Mucosa of descending colon (tissue), 3 donors: ENCODE measurements at regions not wholly inside any gene's neighbourhood (a gene's known extent, or its start where the extent isn't known, plus 50 kb on each side); places are given as distances from the start of the nearest gene placed in this dataset.

Experiments used
- ATAC-seq: fragments of 200-7000 bp; cut with Tn5 transposase; one replicate; pipeline ENCODE4 v1.9.1; 2020; ENCODE audit warnings: mild to moderate bottlenecking, moderate library complexity
- DNase-seq, 3 donors: peaks; one replicate each; pipeline ENCODE4 v3.0.0-alpha.2; 2020
- H3K36me3 ChIP-seq: fragments of 200-600 bp; one replicate; pipeline ENCODE4 v1.8.0; 2021; ENCODE audit warnings: low read depth, mild to moderate bottlenecking
- H3K4me1 ChIP-seq: fragments of 200-600 bp; one replicate; pipeline ENCODE4 v1.8.0; 2021; ENCODE audit warnings: low read depth, mild to moderate bottlenecking
- H3K4me3 ChIP-seq: fragments of 200-600 bp; one replicate; pipeline ENCODE4 v1.8.0; 2021; ENCODE audit warnings: mild to moderate bottlenecking
- H3K9me3 ChIP-seq: fragments of 200-600 bp; one replicate; pipeline ENCODE4 v1.8.0; 2021; ENCODE audit warnings: mild to moderate bottlenecking
- intact Hi-C, 2 donors: fragments of 100-400 bp; cut with DNase I in 1 of 2; cut with micrococcal nuclease in 1 of 2; formaldehyde crosslinking; loops; one replicate each; pipeline versions ENCODE4 v1.11.0 to v1.11.1; 2022; cut with DNase I, micrococcal nuclease
- TF ChIP-seq, protein P1 (sequence below): fragments of 200-600 bp; IDR thresholded peaks from one replicate; pipeline ENCODE4 v1.8.0; 2022; ENCODE audit warnings: antibody characterized with exemption, mild to moderate bottlenecking
- donor health status: DM: no; HTN: no; CAD: no; lungs with moderate emphysema.
- donor health status: DM: no; HTN: no; CAD: no.
- donor health status: DM: no; HTN: yes; CAD: no.

DNA sequence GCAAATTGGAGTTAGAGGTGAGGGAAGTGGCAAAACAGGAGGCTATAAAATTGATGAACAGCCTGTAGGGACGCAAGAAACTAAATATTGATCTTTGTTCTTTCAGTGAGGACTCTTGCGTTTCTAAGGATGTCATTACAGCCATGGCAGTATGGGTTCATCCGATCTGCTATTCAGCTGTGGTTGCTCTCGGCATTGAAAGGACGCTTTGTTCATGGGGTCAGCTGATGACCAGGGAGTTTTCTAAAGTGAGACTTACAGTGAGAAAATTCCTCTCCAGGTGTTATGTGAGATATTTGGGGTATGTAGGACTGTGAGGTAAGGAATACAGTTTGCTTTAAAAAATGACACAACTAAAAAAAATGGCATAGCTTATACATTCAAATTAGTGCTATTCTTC lies 52.7 kb upstream of the PELI1 start:
- peaks cover 1% of the 10 kb centered on the region for H3K4me1 ChIP-seq
- TF ChIP-seq, protein P1, sequence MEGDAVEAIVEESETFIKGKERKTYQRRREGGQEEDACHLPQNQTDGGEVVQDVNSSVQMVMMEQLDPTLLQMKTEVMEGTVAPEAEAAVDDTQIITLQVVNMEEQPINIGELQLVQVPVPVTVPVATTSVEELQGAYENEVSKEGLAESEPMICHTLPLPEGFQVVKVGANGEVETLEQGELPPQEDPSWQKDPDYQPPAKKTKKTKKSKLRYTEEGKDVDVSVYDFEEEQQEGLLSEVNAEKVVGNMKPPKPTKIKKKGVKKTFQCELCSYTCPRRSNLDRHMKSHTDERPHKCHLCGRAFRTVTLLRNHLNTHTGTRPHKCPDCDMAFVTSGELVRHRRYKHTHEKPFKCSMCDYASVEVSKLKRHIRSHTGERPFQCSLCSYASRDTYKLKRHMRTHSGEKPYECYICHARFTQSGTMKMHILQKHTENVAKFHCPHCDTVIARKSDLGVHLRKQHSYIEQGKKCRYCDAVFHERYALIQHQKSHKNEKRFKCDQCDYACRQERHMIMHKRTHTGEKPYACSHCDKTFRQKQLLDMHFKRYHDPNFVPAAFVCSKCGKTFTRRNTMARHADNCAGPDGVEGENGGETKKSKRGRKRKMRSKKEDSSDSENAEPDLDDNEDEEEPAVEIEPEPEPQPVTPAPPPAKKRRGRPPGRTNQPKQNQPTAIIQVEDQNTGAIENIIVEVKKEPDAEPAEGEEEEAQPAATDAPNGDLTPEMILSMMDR, result no peak
- no peak overlapping the region for H3K4me3 ChIP-seq
- no peaks in the 10 kb centered on the region for H3K9me3 ChIP-seq
- ATAC-seq, result no peak
- no peak for DNase-seq
- no peaks in the 10 kb centered on the region for H3K36me3 ChIP-seq
- intact Hi-C loops, result no loop called here

DNA sequence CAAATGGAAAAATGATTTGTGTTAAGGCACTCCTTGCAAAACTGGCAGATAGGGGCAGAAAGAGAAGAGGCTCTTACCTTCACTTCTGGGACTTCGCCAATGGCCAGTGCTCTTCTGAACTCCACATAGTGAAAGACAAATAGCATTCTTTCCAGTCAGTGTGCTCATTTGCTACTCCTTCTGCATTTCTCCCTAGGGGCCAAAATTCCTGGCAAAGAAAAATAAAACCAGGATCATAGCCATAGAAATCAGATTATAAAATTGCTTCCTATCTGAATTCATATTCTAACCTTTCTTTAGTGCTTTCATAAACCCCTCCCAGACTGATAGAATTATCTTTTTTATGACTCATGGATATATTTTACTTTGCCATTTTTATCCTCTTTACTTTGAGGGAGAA lies 56.9 kb upstream of the PELI1 start:
- Histone ChIP-seq H3K4me1 (peaks cover 14% of the 10 kb centered on the region), H3K9me3 (no peaks in the 10 kb centered on the region), H3K4me3 (no peak overlapping the region), H3K36me3 (no peaks in the 10 kb centered on the region)
- TF ChIP-seq, protein P1, result no peak
- ATAC-seq, result no peak
- no peak for DNase-seq
- intact Hi-C loops, result loop anchor here in 1 of 2 donors (5.0 kb wide), 1 partner anchor 54 kb away; no protein-coding TSS in a partner anchor

- Histone ChIP-seq H3K9me3 (no peaks in the 10 kb centered on the region), H3K36me3 (no peaks in the 10 kb centered on the region), H3K4me3 (no peak overlapping the region), H3K4me1 (peaks cover 14% of the 10 kb centered on the region)
- intact Hi-C loops, result loop anchor here in 1 of 2 donors (5.0 kb wide), 1 partner anchor 55 kb away; no protein-coding TSS in a partner anchor
- TF ChIP-seq, protein P1, result no peak
- DNase-seq (no peak), ATAC-seq (peak; percentile 87)
Measured at GRCh38 chr2:64202206-64202845, 58.1 kb upstream of the PELI1 start.

DNA sequence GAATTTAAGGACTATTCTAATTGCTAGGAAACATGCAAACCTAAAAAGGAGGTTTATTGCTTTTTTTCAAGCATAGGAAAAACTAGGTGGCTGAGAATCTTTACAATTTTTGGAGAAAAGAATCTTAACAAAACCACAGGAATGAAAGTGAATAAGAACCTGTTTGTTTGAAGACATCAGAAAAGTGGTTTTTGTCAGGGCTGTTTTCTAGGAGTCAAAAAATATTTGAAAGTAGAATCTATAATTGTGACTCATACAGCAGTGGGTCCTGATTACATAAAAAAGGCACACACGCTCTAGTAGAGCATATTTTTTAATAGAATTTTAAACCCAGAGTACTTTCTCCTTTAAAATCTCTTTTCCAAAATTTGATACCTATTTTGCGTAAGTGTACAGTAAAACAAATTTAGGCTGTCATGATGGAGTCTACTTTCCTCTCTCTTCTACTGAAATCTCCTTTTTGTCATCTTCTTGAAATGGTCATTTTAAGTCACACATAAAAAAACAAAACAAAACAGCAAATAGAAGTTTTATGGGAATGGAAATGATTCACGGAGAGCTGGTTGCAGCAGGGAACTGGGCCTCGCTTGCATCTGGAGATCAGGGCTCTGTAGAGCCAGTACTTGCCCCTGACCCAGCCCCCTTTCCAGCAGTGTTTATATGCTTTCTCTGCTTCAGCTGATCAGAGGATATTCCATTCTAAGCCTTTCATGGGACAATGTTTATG lies 59.1 kb upstream of the PELI1 start:
- Histone ChIP-seq H3K4me1 (peaks cover 14% of the 10 kb centered on the region), H3K9me3 (no peaks in the 10 kb centered on the region), H3K36me3 (no peaks in the 10 kb centered on the region), H3K4me3 (no peak overlapping the region)
- intact Hi-C loops, result loop anchor here in 1 of 2 donors (5.0 kb wide), 1 partner anchor 56 kb away; no protein-coding TSS in a partner anchor
- DNase-seq (no peak), ATAC-seq (peak; percentile 49)
- TF ChIP-seq, protein P1, result no peak

GRCh38 chr2:64203858-64204632 lies 59.8 kb upstream of the PELI1 start:
- H3K4me3 ChIP-seq, result no peak overlapping the region
- peak in 2 of 3 donors; percentile 49 to 60 for DNase-seq
- intact Hi-C loops, result loop anchor here in 1 of 2 donors (5.0 kb wide), 1 partner anchor 57 kb away; no protein-coding TSS in a partner anchor
- no peaks in the 10 kb centered on the region for H3K36me3 ChIP-seq
- peaks cover 14% of the 10 kb centered on the region for H3K4me1 ChIP-seq
- peak; percentile 43 for ATAC-seq
- H3K9me3 ChIP-seq, result no peaks in the 10 kb centered on the region
- TF ChIP-seq, protein P1, result no peak
